ENCODE measurements at regions not wholly inside any gene's neighbourhood (a gene's known extent, or its start where the extent isn't known, plus 50 kb on each side); places are given as distances from the start of the nearest gene placed in this dataset.

DNA sequence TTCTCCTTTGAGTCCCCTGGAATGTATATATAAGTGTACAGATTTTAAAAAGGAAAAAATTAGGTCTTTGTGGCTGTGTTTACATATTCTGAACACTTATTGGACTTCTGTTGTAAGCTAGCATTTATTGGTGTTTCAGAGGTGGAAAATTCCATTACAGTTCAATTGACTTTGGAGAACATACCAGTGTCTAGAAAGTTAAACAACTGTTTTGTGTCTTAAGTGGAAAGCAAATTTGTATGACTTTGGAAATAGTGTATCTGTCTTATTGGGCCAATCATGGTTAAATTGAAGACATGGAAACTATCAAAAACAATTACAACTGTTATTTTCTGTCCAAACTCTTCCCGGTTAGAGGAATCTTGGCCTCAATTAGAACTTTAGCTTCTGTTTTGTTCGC, 265.0 kb upstream of the C2CD4B start:
- Mint-ChIP-seq H3K27me3 (no peaks in the 10 kb centered on the region), H3K9me3 (no peaks in the 10 kb centered on the region), H3K4me1 (no peaks in the 10 kb centered on the region), H3K4me3 (no peak overlapping the region), H3K36me3 (no peaks in the 10 kb centered on the region), H3K27ac (no peak overlapping the region)
- DNase-seq (no peak), ATAC-seq (replicated peaks) (no peak)

DNA sequence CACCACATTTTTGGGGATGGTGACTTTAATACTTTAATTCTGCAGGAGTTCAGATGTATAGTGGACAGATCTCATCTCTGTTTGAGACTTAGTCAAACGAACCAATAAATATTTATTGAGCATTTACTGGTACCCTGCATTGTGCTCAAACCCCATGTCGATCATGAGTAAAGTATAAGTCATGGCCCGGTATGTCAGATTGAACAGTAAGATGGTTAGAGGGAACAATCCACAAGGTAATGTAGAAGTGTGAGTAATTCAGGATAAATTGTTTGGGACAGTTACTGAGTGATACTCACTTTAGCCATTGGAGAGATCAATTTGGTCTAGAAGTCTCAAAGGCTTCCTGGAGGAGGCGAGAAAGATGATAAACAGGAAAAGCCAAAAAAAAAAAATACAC, 265.5 kb upstream of the C2CD4B start:
- Mint-ChIP-seq H3K4me3 (no peak overlapping the region), H3K4me1 (no peaks in the 10 kb centered on the region), H3K36me3 (no peaks in the 10 kb centered on the region), H3K27me3 (no peaks in the 10 kb centered on the region), H3K27ac (no peak overlapping the region), H3K9me3 (no peaks in the 10 kb centered on the region)
- ATAC-seq (replicated peaks) (no peak), DNase-seq (no peak)

DNA sequence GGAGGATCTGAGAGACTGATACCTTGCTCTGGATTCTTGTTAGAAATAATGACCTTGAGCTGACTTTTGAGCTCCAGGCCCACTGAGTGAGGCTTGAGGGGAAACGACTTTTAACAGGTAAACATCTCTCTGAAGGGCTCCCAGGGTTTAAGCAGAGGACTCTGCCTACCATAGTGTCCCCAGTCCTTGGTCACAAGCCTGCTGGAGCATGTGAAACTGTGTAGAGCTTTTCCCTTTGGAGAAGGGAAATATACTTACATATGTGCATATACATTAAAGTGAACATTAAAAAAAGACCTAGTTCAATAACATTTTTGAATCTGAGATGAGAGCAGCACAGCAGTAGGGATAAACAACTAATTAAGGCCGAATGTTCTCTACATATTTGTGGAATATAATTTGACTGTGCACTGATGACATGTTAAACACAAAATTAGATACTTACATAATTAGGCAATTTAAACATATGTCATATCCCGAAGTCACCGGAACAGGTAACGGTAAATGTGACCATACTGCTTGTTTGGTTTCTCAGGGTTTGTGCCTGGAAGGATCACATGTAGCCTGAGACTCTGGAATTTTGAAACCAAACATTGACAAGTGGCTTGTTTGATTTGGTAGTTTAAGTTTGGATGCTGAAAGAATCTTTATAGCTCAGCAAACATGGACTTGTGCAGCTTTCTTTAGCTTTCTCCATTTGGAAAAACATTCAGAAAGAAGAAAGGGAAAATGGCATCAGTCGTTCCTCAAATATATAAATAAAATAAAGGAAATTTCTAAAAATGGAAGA, 266.1 kb upstream of the C2CD4B start:
- H3K4me1 Mint-ChIP-seq: no peaks in the 10 kb centered on the region
- no peaks in the 10 kb centered on the region for H3K36me3 Mint-ChIP-seq
- DNase-seq: no peak
- no peak for ATAC-seq (replicated peaks)
- no peak overlapping the region for H3K4me3 Mint-ChIP-seq
- H3K27ac Mint-ChIP-seq: no peak overlapping the region
- no peaks in the 10 kb centered on the region for H3K27me3 Mint-ChIP-seq
- H3K9me3 Mint-ChIP-seq: no peaks in the 10 kb centered on the region

DNA sequence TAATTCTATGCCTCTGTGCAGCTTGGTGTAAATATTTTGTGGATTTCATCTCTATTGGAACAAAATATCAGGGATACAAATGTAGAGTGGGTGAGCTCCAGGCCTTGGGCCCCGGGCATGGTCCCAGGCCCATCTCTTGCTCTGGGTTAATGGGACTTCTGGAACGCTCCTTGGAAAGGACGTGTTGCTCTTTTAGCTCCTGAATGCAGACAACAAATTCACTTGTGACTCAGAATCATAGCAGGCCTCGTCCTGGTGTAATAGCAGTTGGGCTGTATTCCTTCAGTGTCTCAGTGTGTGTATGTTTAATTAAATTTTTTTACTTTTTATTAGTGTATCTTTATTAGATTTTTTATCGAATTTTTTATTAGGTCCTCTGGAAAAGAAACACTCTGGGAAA, 266.7 kb upstream of the C2CD4B start:
- DNase-seq: no peak
- no peak overlapping the region for H3K4me3 Mint-ChIP-seq
- no peaks in the 10 kb centered on the region for H3K27me3 Mint-ChIP-seq
- no peak overlapping the region for H3K27ac Mint-ChIP-seq
- no peaks in the 10 kb centered on the region for H3K9me3 Mint-ChIP-seq
- ATAC-seq (replicated peaks): no peak
- no peaks in the 10 kb centered on the region for H3K4me1 Mint-ChIP-seq
- H3K36me3 Mint-ChIP-seq: no peaks in the 10 kb centered on the region

DNA sequence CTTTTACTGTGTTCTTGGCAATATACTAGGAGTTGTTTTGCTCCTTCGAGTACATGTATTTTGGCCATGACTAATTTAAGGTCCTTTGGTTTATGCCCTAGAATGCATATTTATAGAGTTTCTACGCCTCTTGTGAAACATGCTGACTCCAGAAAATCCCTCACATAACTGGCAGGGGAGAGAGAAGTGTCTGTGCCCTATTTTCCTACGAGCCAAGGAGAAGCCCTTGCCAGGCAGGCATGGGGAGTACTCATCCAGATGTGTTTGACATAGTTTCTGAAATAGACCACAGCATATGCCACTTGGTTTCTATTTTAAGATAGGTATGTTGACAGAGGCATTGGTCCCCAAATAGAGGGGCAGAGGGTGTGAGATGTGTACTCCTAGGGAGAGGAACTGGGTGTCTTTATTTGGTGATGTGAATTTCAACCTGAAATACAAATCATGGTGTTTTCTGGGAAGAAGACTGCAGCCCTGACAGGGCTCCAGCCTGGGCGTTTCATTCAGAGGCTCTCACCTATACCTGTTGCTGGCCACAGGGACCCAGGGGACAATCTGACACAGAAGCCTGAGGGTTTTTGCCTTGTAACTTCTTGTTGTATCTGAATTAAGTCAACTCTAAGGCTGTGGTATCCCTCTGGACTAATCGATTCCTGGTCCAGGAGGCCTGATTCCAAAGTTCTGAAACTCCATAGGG, 267.8 kb upstream of the C2CD4B start:
- H3K4me3 Mint-ChIP-seq: no peak overlapping the region
- DNase-seq: no peak
- H3K4me1 Mint-ChIP-seq: no peaks in the 10 kb centered on the region
- no peak for ATAC-seq (replicated peaks)
- no peaks in the 10 kb centered on the region for H3K36me3 Mint-ChIP-seq
- H3K9me3 Mint-ChIP-seq: no peaks in the 10 kb centered on the region
- H3K27me3 Mint-ChIP-seq: no peaks in the 10 kb centered on the region
- no peak overlapping the region for H3K27ac Mint-ChIP-seq

DNA sequence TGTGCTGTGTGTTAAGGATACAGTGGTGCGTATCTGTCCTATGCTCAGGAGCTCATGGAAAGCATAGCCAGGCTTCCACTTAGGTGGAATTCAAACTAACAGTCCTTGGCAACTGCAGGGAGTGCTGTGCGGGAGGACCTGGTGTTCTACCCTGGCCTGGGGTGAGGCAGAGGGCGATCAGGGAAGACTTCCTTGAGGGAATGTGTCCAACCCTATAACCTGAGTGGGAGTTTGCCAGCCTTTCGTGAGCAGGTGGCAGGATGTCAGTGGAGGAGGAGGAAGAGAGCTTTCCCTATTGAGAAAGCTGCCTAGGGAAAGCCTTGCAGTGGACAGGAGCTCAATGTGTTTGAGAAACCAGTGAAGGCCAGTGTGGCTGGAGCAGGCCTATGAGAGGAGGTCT, 271.1 kb upstream of the C2CD4B start:
- H3K9me3 Mint-ChIP-seq: no peaks in the 10 kb centered on the region
- no peaks in the 10 kb centered on the region for H3K36me3 Mint-ChIP-seq
- ATAC-seq (replicated peaks) (no peak), DNase-seq (no peak)
- H3K4me1 Mint-ChIP-seq: no peaks in the 10 kb centered on the region
- H3K27ac Mint-ChIP-seq: no peak overlapping the region
- H3K27me3 Mint-ChIP-seq: no peaks in the 10 kb centered on the region
- no peak overlapping the region for H3K4me3 Mint-ChIP-seq

DNA sequence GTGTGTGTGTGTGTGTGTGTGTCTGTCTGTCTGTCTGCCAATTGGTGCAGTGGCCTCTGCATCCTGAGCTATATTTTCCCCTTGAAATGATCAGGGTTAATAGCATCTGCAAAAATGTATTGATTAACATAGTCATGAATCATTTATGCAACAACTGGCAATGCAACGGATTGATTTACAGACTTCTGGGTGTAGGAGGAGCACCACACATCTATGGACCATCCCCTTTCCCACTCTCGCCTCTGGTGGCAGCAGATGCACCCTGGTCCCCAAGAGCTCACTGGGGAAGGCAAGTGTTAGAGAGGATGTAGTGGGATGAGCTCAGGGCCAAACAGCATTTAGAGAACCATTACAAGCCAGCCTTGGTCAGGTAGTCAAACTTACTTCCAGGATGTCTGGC, 272.7 kb upstream of the C2CD4B start:
- no peaks in the 10 kb centered on the region for H3K9me3 Mint-ChIP-seq
- DNase-seq: no peak
- no peaks in the 10 kb centered on the region for H3K27me3 Mint-ChIP-seq
- H3K27ac Mint-ChIP-seq: no peak overlapping the region
- no peaks in the 10 kb centered on the region for H3K4me1 Mint-ChIP-seq
- no peak for ATAC-seq (replicated peaks)
- no peaks in the 10 kb centered on the region for H3K36me3 Mint-ChIP-seq
- H3K4me3 Mint-ChIP-seq: no peak overlapping the region

DNA sequence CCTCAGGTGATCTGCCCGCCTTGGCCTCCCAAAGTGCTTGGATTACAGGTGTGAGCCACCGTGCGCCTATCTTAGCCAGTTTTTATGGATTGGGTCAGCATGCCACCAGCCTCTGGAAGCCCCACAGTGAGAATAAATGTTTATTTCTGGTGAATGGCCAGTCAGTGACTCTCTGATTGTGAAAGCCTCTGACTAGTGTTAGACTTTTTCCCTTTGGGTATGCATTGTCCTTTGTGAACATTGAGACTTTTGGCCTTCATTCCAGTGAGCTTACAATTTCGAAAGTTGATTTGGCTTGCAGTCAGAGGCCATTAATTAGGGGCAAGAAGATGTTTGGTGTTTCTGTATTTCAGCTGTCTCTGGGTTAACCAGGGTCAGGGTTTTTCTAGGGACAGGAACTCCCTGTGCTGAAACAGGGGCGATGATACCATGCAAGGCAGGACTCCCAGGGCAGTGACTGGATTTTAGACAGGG, 274.5 kb upstream of the C2CD4B start:
- Mint-ChIP-seq H3K4me1 (no peaks in the 10 kb centered on the region), H3K27ac (no peak overlapping the region), H3K4me3 (no peak overlapping the region), H3K36me3 (no peaks in the 10 kb centered on the region), H3K27me3 (no peaks in the 10 kb centered on the region), H3K9me3 (no peaks in the 10 kb centered on the region)
- ATAC-seq (replicated peaks): no peak
- no peak for DNase-seq

DNA sequence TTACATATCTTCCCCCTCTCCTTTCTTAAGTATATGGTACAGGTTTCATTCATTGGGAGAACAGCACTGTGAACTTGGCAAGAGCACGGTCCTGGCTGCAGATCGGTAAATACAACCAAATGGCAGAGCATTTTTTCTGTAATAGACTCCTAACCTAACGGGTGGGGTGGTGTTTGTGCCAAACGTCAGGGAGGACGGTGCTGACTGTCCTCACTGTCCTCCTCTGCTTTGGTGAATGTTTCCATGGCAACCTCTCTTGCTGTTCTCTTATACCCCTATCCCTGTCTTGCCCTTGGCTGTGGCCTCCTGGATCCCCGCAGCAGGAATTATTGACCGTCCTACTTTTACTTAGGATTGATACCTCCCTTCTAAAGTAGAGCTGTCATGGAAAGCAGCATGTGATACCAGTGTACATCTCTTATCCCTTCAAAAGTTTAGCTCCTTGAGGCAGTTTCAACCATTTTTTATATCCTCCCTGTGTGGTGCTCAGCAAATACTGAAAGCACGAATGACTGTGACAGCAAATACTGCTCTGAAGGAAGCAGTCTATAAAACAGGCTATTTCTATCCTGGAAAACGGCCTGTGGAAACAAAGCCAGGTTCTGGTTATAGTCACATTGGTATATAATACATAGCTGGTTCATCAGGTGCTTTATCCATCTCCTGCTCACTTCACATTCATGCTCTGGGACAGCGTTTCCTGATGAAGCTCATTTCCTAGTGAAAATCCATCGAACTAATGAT, 275.4 kb upstream of the C2CD4B start:
- H3K27ac Mint-ChIP-seq: no peak overlapping the region
- DNase-seq (no peak), ATAC-seq (replicated peaks) (no peak)
- no peak overlapping the region for H3K4me3 Mint-ChIP-seq
- H3K36me3 Mint-ChIP-seq: no peaks in the 10 kb centered on the region
- H3K27me3 Mint-ChIP-seq: no peaks in the 10 kb centered on the region
- H3K9me3 Mint-ChIP-seq: no peaks in the 10 kb centered on the region
- no peaks in the 10 kb centered on the region for H3K4me1 Mint-ChIP-seq

DNA sequence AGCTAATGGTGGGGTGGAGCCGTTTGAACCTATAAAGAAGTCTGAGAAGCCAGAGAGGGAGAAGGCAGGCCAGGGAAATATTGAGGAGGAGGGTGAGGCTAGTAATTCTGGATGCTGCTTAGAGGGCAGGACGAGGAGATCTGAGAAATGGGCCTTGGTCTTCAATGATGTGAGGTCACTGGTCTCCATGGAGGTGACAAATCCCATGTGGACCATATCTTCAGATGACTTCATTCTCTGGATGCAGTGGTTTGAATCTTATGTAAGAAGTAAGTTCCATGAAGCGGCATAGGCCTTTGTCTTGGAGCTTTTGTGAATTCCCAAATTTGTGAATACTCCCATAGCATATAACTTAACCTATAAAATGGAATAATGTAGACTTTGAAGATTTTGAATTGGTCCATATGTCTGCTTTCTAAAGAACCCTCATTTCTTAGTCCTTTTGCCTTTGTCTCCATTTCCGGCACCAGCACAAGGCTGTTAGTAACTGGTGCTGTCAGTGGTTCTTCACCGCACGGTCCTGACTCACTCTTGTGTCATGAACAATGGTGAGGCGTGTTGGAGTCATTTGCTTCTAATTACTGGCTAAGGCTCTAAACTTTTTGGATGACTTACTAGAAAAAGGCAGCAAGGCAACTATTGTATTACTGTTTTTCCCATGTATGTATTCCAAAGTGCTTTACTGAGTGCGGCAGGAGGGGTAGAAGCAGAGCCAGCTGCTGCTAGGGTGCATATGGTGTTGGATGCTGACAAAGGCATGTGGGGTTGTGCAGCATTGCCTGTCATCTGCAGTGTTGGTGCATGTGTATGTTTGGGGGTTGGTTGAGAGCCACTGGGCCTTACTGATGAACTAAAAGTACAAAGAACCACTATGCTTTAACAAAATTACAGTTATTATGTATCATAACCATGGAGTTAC, 279.3 kb upstream of the C2CD4B start:
- no peaks in the 10 kb centered on the region for H3K36me3 Mint-ChIP-seq
- no peak overlapping the region for H3K4me3 Mint-ChIP-seq
- no peaks in the 10 kb centered on the region for H3K4me1 Mint-ChIP-seq
- H3K9me3 Mint-ChIP-seq: no peaks in the 10 kb centered on the region
- no peak for DNase-seq
- no peak for ATAC-seq (replicated peaks)
- no peak overlapping the region for H3K27ac Mint-ChIP-seq
- no peaks in the 10 kb centered on the region for H3K27me3 Mint-ChIP-seq

DNA sequence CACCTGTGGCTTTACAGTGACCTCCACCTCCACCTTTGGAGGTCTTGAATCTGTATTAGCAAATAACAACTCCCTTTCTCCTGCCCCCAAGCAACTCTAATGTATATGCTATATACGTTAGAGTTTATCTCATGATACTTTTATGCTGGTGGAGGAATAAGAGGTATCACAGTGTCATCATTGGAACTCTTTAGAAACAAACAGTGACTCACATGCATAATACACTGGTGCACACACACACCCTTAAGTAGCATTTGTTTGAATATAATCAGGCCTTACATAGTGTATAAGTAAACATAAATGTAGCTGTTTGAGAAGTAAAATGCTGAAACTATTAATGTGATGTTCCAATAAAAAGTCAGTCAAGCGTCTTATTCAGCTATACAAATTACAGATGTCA, 280.2 kb upstream of the C2CD4B start:
- DNase-seq (no peak), ATAC-seq (replicated peaks) (no peak)
- Mint-ChIP-seq H3K36me3 (no peaks in the 10 kb centered on the region), H3K4me1 (no peaks in the 10 kb centered on the region), H3K27me3 (peaks cover 0 to 4% of the 10 kb centered on the region in 2 donors), H3K4me3 (no peak overlapping the region), H3K27ac (no peak overlapping the region), H3K9me3 (no peaks in the 10 kb centered on the region)

DNA sequence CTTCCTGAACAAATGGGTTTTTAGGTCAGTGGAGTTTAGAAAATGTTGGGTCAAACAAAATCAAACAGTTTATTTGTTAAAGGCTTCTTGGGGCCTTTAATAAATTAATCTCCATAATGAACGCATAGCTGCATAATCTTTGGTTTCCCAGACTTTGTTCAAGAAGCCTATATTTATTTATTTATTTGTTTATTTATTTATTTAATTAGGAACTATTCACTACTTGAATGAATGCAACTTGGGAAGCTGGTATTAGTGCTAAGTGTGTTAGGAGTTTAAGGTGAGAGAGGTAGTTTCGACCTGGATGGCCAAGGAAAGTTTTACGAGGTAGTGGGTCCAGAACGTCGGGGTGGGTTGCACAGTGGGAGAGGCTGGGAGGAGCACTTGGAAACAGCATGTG, 281.9 kb upstream of the C2CD4B start:
- Mint-ChIP-seq H3K27ac (no peak overlapping the region), H3K27me3 (peaks cover 0 to 4% of the 10 kb centered on the region in 2 donors), H3K4me1 (no peaks in the 10 kb centered on the region), H3K4me3 (no peak overlapping the region), H3K9me3 (no peaks in the 10 kb centered on the region), H3K36me3 (no peaks in the 10 kb centered on the region)
- DNase-seq: no peak
- ATAC-seq (replicated peaks): no peak

DNA sequence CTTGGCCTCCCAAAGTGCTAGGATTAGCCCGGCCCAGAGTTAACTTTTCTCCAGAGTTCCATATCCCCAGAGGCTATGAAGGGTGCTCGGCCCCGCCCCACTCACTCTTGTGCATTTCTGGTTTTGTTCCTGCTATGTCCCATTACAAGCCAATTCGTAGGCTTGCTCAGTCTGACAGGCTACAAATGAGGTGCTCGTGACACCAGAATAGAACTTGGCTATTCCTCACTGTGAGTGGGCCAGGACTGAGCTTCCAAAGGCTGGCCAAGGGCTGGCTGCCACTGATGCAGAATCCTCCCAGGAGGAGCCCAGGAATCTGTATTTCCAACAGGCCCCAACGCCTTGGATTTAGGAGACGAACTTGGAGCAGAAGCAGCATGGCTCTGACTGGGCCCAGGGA, 282.7 kb upstream of the C2CD4B start:
- Mint-ChIP-seq H3K4me1 (no peaks in the 10 kb centered on the region), H3K27me3 (peaks cover 0 to 4% of the 10 kb centered on the region in 2 donors), H3K4me3 (no peak overlapping the region), H3K36me3 (no peaks in the 10 kb centered on the region), H3K27ac (no peak overlapping the region), H3K9me3 (no peaks in the 10 kb centered on the region)
- DNase-seq (no peak), ATAC-seq (replicated peaks) (no peak)

DNA sequence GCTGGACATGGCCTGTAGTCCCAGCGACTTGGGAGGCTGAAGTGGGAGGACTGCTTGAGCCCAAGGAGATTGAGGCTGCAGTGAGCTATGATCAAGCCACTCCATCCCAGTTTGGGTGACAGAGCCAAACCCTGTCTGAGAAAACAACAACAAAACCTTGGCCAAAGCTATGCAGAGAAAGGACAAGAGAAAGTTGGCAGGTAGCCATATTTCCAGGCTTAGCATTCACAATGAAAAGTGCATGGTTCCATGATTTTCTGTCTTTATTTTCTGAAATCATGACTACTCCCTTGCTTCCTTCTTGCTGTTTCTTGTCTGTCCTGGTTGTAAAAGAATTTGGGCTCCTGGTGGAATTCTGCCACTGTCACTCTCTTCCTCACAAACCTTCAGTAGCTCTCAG, 284.6 kb upstream of the C2CD4B start:
- Mint-ChIP-seq H3K9me3 (no peaks in the 10 kb centered on the region), H3K27me3 (peaks cover 0 to 4% of the 10 kb centered on the region in 2 donors), H3K4me3 (no peak overlapping the region), H3K27ac (no peak overlapping the region), H3K36me3 (no peaks in the 10 kb centered on the region), H3K4me1 (no peaks in the 10 kb centered on the region)
- ATAC-seq (replicated peaks) (no peak), DNase-seq (no peak)
